ENCODE measurements at regions not wholly inside any gene's neighbourhood (a gene's known extent, or its start where the extent isn't known, plus 50 kb on each side); places are given as distances from the start of the nearest gene placed in this dataset.

DNA sequence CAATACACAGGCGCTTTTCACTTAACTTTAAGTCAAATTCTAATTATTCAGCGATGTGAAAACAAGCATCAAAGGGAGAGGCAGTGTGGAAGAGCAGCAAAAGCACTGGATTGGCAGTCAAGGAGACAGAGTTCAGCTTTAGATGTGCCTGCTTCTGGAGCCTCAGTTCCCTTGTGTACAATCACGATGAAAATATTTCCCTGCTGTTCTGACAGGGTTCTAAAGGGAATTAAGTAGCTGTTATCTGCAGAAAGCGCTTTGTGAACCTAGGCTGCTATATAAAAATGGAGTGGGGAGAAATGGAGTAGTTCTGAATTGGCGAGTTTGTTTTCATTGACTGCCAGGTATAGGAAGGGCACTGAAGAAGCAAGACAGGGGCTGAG lies 237.8 kb upstream of the SP8 start:
- DNase-seq (ENCODE audit: low spot score) (no peak), ATAC-seq (ENCODE audit: low FRiP score) (no peak)
- TF ChIP-seq, protein P1, sequence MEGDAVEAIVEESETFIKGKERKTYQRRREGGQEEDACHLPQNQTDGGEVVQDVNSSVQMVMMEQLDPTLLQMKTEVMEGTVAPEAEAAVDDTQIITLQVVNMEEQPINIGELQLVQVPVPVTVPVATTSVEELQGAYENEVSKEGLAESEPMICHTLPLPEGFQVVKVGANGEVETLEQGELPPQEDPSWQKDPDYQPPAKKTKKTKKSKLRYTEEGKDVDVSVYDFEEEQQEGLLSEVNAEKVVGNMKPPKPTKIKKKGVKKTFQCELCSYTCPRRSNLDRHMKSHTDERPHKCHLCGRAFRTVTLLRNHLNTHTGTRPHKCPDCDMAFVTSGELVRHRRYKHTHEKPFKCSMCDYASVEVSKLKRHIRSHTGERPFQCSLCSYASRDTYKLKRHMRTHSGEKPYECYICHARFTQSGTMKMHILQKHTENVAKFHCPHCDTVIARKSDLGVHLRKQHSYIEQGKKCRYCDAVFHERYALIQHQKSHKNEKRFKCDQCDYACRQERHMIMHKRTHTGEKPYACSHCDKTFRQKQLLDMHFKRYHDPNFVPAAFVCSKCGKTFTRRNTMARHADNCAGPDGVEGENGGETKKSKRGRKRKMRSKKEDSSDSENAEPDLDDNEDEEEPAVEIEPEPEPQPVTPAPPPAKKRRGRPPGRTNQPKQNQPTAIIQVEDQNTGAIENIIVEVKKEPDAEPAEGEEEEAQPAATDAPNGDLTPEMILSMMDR (IDR thresholded peaks at IDR 0.05), result no peak

DNA sequence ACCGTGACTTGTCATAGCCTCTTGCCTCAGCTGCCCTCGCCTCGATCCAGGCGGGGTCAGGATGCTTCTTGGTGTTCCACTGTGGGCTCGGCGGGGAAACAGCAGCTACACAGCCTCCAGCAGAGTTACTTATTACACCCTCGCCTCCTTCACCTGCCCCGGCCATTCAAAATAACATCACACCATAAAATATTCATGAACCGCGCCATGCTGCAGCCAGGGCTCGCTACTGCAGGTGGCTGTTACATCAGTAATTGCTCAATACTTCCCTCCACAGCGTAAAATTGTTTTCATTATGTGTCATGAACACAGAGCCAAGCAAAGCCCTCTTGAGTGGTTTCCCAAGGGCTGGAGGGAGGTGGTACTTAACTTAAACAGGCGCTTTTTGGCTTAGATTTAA lies 241.5 kb upstream of the SP8 start:
- no peak for ATAC-seq (ENCODE audit: low FRiP score)
- DNase-seq (ENCODE audit: low spot score), result no peak
- TF ChIP-seq, protein P1 (IDR thresholded peaks at IDR 0.05), result no peak

DNA sequence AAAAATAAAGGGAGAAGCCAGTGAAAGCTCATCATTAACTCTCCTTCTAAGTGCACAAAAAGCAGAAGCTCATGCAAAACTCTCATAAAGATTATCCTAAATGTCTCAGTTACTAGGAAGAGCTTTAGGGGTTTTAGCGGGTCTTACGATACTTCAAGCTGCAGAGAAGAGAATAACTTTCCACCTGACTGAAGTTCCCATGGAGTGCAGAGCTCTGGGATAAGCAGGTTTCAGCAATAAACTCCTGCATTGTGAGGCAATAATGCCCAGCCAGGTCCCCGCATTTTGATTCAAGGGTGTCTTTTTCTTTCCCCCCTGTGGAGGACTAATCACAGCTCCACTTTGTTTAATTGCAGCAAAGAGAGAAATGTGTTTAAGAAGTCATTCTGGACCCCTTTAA lies 241.9 kb upstream of the SP8 start:
- DNase-seq (ENCODE audit: low spot score) (no peak), ATAC-seq (ENCODE audit: low FRiP score) (no peak)
- TF ChIP-seq, protein P1 (IDR thresholded peaks at IDR 0.05), result no peak

DNA sequence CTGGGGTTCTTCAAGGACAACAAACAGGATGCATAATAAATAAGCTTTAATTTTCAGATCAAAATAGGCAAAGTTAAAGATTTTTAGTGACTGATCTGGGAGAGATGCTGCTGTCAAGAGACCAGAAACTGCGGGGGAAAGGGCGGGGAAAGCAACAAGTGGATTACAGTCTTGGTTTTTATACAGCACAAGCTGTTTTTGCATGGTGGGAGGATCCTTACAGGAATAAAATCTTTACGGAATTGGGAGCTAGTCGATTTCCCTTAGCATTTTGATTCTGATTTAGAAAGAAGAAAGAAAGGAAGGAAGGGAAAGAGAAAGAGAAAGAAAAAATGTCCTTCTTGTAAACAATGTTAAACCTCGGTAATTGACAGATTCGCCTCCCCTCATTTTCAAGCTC lies 242.3 kb upstream of the SP8 start:
- TF ChIP-seq, protein P1 (IDR thresholded peaks at IDR 0.05), result no peak
- no peak for ATAC-seq (ENCODE audit: low FRiP score)

DNA sequence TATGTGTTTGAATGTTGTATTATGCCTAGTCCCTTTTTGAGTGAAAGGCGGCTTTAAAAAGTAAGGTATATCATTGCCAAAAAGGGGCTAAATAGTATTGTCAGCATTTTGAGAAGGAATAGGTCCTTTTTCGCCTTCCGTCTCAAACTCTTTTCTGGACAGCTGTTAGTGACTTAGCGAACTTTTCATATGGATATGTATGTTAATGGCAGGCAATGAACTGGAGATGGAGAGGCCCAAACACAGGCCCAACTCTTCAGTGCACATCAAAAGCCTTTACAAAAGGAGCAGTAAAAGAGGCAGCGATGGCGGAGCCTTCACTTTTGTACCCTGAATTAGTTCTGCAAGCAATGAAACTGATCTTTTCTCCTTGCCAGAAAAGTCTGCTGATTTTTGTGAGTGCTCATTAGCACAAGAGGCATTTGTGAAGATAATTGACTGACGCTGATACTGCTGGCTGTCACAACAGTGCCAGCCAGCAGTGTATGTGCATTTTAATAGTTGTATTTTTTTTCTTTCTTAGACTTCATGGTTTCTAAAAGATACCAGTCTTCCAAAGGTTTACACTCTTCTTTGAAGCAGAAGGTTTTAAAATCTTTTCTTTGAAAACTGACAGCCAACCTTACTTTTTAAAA lies 243.7 kb upstream of the SP8 start:
- ATAC-seq (ENCODE audit: low FRiP score) (no peak), DNase-seq (ENCODE audit: low spot score) (no peak)
- TF ChIP-seq, protein P1 (IDR thresholded peaks at IDR 0.05), result no peak

More for the DNA sequence above, 242.3 kb upstream of the SP8 start:
- DNase-seq (ENCODE audit: low spot score), result no peak

GRCh38 chr7:21041252-21041651 lies 254.6 kb upstream of the SP8 start:
- TF ChIP-seq, protein P1 (IDR thresholded peaks at IDR 0.05), result no peak
- DNase-seq (ENCODE audit: low spot score), result no peak
- ATAC-seq (ENCODE audit: low FRiP score), result no peak

- TF ChIP-seq, protein P1 (IDR thresholded peaks at IDR 0.05), result no peak
- no peak for ATAC-seq (ENCODE audit: low FRiP score)
- DNase-seq (ENCODE audit: low spot score), result no peak
Measured at GRCh38 chr7:21041666-21042065, 255.0 kb upstream of the SP8 start.
